AG09319 (cell line): ENCODE measurements at regions not wholly inside any gene's neighbourhood (a gene's known extent, or its start where the extent isn't known, plus 50 kb on each side); places are given as distances from the start of the nearest gene placed in this dataset.
"Not testable (repeated sequence)": the region's sequence is repeated elsewhere in the genome, so short reads cannot be mapped to it uniquely, and the experiment has no call there.

Experiments used
- DNase-seq: peaks from one replicate; pipeline ENCODE4 v3.0.0-alpha.2; 2010; ENCODE audit warnings: low read depth; ENCODE audit errors: extremely low read depth
- CTCF ChIP-seq: IDR thresholded peaks from 2 replicates; pipeline ENCODE4 v1.5.1; 2011; ENCODE audit warnings: low read depth, mild to moderate bottlenecking, inconsistent platforms, low read length, moderate library complexity

GRCh38 chr4:101696276-101697010 lies 94.1 kb upstream of the BANK1 start:
- no peak for TF ChIP-seq CTCF

GRCh38 chr4:101695176-101695575 lies 95.4 kb upstream of the BANK1 start:
- DNase-seq = no peak

More at GRCh38 chr4:101696276-101697010, 94.1 kb upstream of the BANK1 start:
- DNase-seq = no peak

GRCh38 chr4:101694403-101694802 lies 96.1 kb upstream of the BANK1 start:
- DNase-seq = not testable (repeated sequence)

More at GRCh38 chr4:101695176-101695575, 95.4 kb upstream of the BANK1 start:
- TF ChIP-seq CTCF = no peak

- no peak for DNase-seq
- no peak for TF ChIP-seq CTCF
These were observed 96.6 kb upstream of the BANK1 start for GRCh38 chr4:101693842-101694398.

- no peak for TF ChIP-seq CTCF
- DNase-seq = no peak
These were observed 101.3 kb upstream of the BANK1 start for GRCh38 chr4:101689220-101689619.

- no peak for DNase-seq
- TF ChIP-seq CTCF = no peak
These were observed 105.4 kb upstream of the BANK1 start for GRCh38 chr4:101685126-101685525.

GRCh38 chr4:101682946-101683345 lies 107.6 kb upstream of the BANK1 start:
- no peak for TF ChIP-seq CTCF
- no peak for DNase-seq

GRCh38 chr4:101678180-101678579 lies 112.3 kb upstream of the BANK1 start:
- no peak for TF ChIP-seq CTCF
- DNase-seq = no peak
